Body of pancreas (tissue), 4 donors: ENCODE measurements at regions not wholly inside any gene's neighbourhood (a gene's known extent, or its start where the extent isn't known, plus 50 kb on each side); places are given as distances from the start of the nearest gene placed in this dataset.

Source experiments
- POLR2A ChIP-seq, 3 donors: fragments of 450-650 bp; IDR thresholded peaks; one replicate each; pipeline ENCODE4 v1.6.1; 2016; ENCODE audit warnings: antibody characterized with exemption in 3 of 3, mild to moderate bottlenecking in 2 of 3
- TF ChIP-seq, protein P1 (sequence below), 7 experiments: fragments of 450-650 bp in 4 of 7; fragments of 200-600 bp in 3 of 7; sonication (generic) in 3 of 7; IDR thresholded peaks; one replicate each; pipeline ENCODE4 v1.5.1; 2016 to 2019; ENCODE audit warnings: antibody characterized with exemption in 7 of 7

DNA sequence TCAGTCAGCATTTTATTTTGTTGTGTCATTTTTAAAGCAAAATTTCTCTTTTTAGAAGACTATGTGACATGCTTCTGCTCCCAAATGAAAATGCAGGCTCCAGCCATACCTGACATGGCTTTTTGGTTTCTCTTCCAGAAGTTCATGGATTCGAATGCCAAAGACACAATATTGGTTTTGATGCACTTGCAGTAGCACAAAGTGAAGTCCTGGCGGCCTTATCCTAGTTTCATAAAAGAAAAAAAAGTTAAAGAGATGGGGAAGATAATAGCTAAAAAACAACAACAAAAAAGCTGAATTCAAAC, 62.7 kb downstream of the NR2F2 start:
- TF ChIP-seq, protein P1, sequence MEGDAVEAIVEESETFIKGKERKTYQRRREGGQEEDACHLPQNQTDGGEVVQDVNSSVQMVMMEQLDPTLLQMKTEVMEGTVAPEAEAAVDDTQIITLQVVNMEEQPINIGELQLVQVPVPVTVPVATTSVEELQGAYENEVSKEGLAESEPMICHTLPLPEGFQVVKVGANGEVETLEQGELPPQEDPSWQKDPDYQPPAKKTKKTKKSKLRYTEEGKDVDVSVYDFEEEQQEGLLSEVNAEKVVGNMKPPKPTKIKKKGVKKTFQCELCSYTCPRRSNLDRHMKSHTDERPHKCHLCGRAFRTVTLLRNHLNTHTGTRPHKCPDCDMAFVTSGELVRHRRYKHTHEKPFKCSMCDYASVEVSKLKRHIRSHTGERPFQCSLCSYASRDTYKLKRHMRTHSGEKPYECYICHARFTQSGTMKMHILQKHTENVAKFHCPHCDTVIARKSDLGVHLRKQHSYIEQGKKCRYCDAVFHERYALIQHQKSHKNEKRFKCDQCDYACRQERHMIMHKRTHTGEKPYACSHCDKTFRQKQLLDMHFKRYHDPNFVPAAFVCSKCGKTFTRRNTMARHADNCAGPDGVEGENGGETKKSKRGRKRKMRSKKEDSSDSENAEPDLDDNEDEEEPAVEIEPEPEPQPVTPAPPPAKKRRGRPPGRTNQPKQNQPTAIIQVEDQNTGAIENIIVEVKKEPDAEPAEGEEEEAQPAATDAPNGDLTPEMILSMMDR (IDR thresholded peaks at IDR 0.05) = no peak
- no peak for TF ChIP-seq POLR2A (IDR thresholded peaks at IDR 0.05)
